Sigmoid colon (tissue), 4 donors: ENCODE measurements at regions not wholly inside any gene's neighbourhood (a gene's known extent, or its start where the extent isn't known, plus 50 kb on each side); places are given as distances from the start of the nearest gene placed in this dataset.

Source experiments
- CTCF ChIP-seq, 4 experiments: fragments of 450-650 bp in 3 of 4; fragments of 200-600 bp in 1 of 4; IDR thresholded peaks; one replicate each; pipeline ENCODE4 v1.5.1; 2016 to 2019; ENCODE audit warnings: antibody characterized with exemption in 4 of 4, mild to moderate bottlenecking in 3 of 4, moderate library complexity in 2 of 4
- EP300 ChIP-seq, 4 donors: sonication (generic); formaldehyde crosslinking; IDR thresholded peaks; one replicate each; pipeline ENCODE4 v1.6.1; 2017; ENCODE audit warnings: antibody characterized with exemption in 4 of 4
- POLR2AphosphoS5 ChIP-seq, 4 donors: sonication (generic); formaldehyde crosslinking; IDR thresholded peaks; one replicate each; pipeline ENCODE4 v1.6.1; 2017; ENCODE audit warnings: antibody characterized with exemption in 4 of 4

GRCh38 chr13:85194482-85194881, 604.7 kb downstream of the SLITRK6 start:
- no peak for TF ChIP-seq CTCF (IDR thresholded peaks at IDR 0.05)
- no peak for TF ChIP-seq EP300 (IDR thresholded peaks at IDR 0.05)
- TF ChIP-seq POLR2AphosphoS5 (IDR thresholded peaks at IDR 0.05), result no peak
